CD4-positive, alpha-beta T cell treated with Interleukin-4 for 4 hours (primary cell): ENCODE measurements at regions not wholly inside any gene's neighbourhood (a gene's known extent, or its start where the extent isn't known, plus 50 kb on each side); places are given as distances from the start of the nearest gene placed in this dataset.
"Not testable (repeated sequence)": the region's sequence is repeated elsewhere in the genome, so short reads cannot be mapped to it uniquely, and the experiment has no call there.

Source experiments
- DNase-seq: peaks from one replicate; pipeline ENCODE4 v3.0.0-alpha.2; 2020

DNA sequence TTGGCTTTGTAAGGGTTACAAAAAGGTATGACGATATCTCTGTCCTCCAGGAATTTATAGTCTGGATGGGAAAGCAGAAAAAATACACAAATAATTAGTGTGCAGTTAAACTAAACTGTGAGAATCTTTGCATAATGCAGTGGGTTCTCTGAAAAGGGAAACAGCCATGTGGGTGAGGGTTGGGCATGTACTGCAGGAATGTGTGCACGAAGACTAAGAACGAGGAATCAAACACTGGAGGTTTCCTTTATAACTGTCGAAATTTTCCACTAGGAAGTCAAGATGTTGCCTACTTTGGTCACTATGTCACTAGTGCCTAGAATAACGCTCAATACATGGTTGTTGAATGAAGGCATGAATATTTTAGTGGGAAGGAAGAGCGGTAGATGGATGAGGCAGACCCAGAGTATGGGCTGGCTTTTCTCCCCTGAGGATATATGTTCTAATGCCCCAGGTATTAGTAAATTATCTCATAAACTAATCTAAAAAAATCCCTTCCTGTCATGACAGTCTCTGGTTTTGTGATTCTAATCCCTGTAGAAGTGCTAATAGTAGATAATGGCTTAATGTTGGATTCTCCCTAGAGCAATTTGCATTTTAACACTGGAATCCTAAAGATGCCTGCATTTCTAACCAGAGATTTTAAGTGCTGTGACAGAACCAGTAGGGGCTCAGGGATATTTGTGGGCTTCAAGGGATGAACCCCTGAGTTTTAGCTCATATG lies 227.3 kb downstream of the NMUR2 start:
- no peak for DNase-seq

DNA sequence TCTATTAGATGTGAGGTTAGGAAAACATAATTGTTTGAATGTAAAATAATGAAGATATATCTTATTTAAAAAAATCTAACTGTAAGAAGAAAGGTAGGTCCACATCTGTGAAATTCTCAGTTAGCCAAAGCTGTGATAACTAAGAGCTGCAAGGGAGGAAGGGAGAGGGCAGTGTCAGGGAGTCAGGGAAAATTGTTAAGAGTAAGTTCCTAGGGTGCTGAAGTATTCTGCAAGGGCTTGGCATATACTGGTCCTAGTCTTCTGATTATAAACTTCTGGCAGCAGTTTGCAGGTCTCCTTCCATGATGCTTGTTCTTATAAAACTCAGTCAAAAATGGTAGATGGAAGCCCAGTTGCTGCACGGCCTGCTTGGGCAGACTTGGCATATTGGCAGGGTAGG lies 233.2 kb downstream of the NMUR2 start:
- no peak for DNase-seq

GRCh38 chr5:152170350-152170749 lies 234.7 kb downstream of the NMUR2 start:
- no peak for DNase-seq

- DNase-seq, result no peak
Measured at GRCh38 chr5:152164860-152165259, 240.2 kb upstream of the GLRA1 start.

DNA sequence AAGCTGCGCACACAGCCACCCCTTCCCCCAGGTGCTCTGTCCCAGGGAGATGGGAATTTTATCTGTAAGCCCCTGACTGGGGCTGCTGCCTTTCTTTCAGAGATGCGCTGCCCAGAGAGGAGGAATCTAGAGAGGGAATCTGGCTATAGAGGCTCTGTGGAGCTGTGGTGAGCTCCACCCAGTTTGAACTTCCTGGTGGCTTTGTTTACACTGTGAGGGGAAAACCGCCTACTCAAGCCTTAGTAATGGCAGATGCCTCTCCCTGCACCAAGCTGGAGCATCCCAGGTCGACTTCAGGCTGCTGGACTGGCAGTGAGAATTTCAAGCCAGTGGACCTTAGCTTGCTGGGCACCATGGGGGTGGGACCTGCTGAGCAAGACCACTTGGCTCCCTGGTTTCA lies 235.2 kb upstream of the GLRA1 start:
- DNase-seq, result not testable (repeated sequence)

DNA sequence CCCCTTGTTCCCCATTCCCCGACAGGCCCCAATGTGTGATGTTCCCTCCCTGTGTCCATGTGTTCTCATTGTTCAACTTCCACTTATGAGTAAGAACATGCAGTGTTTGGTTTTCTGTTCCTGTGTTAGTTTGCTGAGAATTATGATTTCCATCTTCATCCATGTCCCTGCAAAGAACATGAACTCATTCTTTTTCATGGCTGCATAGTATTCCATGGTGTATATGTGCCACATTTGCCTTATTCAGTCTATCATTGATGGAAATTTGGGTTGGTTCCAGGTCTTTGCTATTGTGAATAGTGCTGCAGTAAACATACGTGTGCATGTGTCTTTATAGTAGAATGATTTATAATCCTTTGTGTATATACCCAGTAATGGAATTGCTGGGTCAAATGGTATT lies 229.8 kb upstream of the GLRA1 start:
- DNase-seq, result not testable (repeated sequence)

DNA sequence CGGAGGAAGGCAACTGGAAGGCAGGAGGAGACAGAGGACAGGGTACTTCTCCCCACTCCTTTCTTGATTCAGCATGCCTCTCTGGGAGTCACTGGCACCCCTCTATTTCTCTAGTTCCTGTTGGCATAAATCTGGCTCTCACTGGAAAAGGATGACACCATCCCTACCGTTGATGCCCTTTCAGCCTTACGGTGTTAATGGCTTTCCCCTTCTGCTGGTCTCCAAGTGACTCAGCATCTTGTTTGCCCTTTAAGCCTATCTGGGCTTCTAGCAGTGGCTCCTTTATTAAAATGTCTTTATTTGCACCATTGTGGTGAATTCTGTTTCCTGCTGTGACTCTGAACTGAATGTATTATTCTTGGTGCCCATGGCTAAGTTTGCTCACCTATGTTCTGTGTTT lies 227.3 kb upstream of the GLRA1 start:
- DNase-seq, result no peak

DNA sequence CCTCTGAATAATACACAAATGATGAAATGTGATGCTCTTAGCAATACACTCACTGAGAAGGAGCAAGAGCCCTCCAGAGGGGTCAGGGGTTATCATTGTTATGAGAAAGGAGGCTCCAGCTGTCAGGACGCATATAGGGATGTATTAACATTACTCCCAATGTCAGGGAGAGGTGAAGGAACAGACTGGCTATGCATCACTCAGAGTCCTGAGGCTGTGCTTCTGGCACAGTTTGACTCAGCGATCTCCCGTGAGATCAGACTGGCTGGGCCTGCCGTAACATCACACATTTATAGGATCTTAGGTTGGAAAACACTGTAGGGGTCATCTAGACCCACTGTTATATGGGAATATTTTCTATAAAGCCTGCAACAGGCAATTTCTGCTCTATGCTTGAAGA lies 226.5 kb upstream of the GLRA1 start:
- DNase-seq, result no peak

DNA sequence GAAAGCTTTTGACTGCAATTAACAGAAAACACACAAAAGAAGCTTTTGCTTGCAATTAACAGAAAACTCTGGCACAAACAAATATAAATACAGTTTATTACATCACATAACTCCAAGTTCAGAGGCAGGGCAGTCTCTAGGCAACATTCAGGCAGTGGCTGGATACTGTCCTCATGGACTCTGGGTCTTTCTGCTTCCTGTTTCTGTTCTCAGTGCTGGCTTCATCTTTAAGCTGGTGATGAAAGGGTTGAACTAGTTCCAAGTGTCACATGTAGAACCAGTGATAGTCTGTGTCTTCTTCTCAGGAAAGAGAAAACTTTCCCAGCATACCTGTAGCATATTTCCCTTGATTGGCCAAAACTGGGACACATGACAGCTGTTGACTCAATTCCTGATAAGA lies 222.6 kb upstream of the GLRA1 start:
- no peak for DNase-seq

DNA sequence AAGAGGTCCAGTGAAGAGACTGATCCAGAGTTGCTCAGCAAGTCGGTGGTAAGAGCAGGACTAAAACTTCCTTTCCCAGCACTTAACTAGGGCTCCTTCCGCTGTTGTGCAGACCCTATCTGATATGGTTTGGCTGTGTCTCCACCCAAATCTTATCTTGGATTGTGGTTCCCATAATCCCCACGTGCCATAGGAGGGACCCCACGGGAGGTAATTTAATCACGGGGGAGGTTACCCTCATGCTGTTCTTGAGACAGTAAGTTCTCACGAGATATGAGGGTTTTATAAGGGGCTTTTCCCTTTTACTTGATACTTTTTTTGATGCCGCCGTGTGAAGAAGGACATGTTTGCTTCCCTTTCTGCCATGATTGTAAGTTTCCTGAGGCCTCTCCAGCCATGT lies 221.9 kb upstream of the GLRA1 start:
- DNase-seq, result no peak

GRCh38 chr5:152144556-152144955 lies 219.9 kb upstream of the GLRA1 start:
- no peak for DNase-seq

- no peak for DNase-seq
Measured at GRCh38 chr5:152144030-152144429, 219.4 kb upstream of the GLRA1 start.

DNA sequence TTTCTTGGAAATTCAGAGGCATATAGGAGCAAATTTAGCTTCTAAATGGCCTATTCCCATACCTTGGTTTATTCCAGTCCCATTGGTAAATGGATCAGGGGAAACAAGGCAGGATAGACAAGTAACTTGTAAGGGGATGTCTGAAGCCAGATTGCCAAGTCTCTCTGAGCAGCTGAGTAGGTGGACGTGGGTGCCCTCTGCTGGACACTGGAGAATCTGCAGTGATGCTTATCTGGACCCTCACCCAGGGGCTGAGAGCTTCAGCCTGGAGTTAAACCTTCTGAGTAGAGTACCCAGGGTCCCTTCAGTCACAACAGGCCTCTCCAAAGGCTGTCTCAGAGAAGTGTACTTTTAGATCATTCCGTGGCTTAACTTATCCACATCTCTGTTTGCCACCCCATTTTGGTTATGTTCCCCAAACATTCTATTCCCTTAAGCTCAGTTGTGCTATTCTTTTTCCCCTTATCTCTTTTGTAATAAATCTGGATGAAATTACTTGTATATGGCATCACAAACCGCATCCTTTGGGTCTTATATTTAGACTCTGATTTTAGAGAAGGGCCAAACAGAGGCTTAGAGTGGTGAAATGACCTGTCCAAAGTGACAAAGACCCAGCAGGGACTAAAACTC lies 218.3 kb upstream of the GLRA1 start:
- peak; percentile 51 for DNase-seq

DNA sequence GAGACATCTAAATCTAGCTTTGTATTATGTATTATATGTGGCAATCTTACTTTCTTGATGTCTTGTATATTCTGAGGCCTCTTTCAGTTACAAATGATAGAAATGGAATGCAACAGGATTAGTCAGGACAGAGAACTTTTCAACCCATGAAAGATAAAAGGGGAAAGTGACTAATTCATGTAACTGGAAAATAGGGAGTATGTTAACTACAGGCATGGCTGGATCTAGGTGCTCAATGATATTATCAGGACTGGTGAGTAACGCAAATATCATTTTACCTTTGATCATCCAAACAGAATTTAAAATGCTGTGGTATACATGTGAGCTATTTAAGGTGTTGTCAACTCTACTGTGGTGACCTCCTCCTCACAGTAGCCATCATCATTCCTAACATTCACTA lies 215.7 kb upstream of the GLRA1 start:
- no peak for DNase-seq

DNA sequence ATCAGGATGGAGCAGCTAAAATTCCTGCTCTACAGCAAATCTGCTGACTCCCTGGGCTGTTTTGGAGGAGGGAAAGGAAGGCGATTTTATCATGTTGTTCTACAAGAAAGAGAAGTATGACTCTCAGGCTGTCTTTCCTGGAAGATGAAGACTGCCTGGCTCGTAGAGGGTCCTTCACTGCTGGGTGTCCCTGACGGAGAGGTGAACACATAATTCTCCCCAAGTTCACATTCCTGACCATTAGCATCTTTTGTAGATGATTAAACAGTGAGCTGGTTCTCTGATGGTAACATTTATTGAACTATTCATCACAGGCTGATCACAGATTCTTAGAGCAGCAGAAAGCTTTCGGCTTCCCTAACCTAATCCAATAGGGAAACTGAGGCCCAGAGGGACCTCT lies 212.4 kb upstream of the GLRA1 start:
- DNase-seq, result no peak

DNA sequence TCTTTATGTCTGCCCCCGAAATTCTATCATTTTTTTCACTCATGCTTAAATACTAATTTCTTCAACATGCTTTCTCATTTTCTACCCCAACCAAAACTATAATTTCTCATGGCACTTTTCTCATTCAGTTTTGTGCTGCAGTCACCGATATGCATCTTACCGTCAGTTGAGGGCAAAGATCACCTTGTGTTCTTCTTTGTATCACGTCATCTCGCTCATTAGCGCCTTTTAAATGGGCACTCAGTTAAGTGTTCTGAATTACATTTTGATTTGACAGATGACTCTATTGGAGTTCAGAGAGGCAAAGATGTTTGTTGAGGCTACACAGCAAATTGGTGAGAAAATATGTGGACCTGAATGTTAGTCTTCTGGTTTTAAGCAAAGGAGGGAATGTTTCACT lies 211.7 kb upstream of the GLRA1 start:
- DNase-seq, result no peak

DNA sequence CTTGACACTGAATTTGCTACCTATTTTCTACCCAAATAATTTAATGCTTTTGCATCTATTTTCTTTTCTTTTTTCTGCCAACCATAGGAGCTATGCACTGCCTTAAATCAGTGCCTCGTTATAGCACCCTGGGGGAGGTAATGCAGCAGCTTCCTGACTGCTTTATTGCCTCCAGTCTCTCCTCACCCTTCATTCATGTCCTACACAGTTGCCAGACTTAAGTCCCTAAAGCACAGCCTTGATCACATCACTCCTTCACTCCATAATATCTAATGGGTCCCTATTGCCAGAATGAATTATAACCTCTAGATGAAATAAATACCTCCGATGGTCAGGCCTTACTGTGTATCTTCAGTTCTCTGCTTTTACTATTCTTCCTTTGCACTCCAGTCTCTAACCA lies 211.2 kb upstream of the GLRA1 start:
- no peak for DNase-seq

DNA sequence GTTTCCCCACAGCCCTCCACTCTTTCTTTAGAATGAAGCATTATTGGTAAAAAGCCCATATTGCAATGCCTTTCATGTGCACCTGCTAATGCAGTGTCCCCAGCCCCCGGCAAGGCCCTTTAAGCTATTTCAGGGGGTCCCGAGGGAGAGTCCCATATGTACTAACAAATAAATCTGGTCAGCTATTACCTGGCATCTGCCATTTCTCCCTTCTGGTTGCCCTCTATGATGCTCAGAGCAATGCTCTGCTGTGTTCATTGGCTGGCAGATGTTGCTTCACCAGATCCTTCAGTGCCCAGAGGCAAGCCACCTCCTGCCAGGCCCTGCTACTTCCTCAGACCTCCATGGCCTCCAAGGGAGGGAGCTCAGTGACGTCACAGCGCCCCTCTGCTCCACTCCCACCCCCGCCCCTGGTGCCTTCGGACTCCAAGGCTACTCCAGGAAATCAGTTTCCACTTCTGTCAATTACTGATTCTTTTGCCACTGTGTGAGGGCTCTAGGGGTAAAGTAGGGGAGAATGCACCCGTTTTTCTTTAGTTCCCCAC lies 201.1 kb upstream of the GLRA1 start:
- DNase-seq, result no peak

DNA sequence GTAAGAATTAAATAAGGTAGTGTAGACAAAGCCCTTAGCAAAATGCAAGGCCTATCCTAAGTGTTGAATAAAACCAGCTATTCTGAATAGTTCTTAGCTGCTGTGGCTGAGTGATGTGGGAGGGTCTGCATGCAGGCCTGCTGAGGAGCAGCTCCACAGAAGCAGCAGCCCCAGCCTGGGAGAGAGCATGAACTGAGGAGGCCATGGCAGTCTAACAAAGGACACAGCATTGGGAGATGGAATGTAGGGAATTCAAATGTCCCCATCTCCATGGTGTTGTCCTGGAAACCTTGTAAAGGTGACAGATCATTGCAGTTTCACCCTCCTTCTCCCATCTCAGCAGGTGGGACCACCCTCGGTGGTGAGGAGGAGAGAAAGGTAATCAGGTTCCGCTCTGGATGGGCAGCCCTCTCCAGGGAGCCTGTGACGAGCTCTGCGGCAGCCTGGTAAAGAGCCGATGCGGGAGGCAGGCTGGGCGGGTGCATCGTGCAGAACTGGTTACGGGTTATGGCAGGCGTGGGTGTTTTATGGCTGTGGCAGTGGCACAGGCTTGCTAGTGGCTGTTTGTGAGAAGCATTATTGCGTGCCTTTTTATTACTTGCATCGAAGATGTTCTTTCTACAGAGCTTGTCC lies 199.9 kb upstream of the GLRA1 start:
- DNase-seq, result no peak

DNA sequence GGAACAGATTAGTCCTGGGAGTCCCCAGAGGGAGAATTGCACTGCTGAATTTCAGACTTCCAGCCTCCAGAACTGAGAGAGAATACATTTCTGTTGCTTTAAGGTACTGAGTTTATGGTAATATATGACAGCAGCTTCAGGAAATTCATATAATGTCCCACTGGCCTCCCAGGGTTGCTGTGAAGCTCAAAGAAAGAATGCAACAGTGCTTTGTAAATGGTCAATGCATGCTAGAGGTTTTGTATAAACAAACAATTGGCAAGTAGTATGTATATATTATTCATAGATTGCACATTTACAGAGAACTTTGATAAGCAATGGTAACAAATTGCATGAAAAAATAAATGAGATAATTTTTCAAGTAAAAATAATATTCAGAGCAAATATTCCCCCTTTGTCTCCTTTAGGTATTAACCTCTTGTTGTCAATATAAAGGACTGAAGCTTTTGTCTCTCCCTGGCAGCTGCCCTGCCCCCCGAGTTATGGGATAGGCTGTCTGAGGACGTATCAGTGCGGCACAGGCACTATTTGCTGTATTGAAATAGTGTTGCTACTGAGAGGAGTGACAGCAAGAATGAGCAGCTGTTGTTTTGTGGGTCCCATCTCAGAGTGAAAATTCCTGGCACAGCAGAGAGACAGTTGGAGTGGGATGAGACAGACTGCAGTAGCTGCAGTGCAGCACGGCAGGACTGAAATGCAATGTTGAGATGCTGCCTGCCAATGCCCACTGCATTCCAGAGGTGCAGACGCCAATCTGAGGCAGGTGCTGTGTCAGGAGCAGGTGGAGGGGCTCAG lies 194.2 kb upstream of the GLRA1 start:
- DNase-seq, result no peak

DNA sequence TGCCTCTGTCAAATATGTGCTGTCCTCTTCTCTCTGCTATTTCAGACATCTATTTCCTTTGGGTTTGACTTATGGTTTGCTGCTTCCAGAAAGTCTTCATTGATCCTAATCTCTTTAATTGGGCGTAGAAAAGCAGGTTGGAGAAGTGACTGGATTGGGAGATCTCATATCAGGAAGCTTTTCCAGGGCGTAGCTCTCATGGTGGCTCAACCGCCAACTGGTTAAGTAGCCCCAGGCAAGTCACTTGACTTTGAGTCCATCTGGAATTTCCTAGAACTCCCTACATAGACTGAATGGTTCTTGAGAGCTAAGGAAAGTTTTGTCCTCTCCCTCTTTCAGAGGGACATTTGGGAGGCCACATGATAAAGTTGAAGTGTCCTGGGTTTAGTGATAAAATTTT lies 192.3 kb upstream of the GLRA1 start:
- DNase-seq, result no peak

GRCh38 chr5:152113401-152113800 lies 188.8 kb upstream of the GLRA1 start:
- peak; percentile 73 for DNase-seq

DNA sequence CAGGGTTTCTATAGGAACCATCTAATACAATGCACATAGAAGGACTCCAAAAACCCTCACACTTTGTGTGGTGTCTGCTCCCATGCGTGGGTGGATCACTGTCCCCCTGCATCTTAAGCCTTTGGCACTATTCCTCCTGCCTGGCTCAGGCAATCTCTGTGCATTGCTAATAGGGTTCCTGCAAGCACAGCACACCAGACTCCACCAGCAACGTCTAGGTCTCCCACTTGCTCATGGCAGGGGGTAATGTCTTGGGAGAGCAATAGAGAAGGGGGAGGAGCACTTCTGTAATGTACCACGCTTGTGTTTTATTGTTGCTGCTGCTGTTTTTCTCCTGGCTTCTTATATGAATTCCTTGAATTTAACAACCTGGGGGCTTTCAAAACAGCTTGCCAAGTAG lies 182.6 kb upstream of the GLRA1 start:
- no peak for DNase-seq
